Effector memory CD8-positive, alpha-beta T cell (primary cell): ENCODE measurements at regions not wholly inside any gene's neighbourhood (a gene's known extent, or its start where the extent isn't known, plus 50 kb on each side); places are given as distances from the start of the nearest gene placed in this dataset.

Experiments used
- ATAC-seq: fragments of 150-1000 bp; cut with Tn5 transposase; replicated peaks from 2 replicates; pipeline ENCODE4 v1.10.0; 2021; ENCODE audit warnings: mild to moderate bottlenecking, moderate library complexity
- DNase-seq, 3 experiments: peaks; one replicate each; pipeline ENCODE4 v3.0.0; 2021
- H3K27ac Mint-ChIP-seq, 2 donors: one replicate each; pipeline ENCODE4 v1.8.0; 2022; ENCODE audit warnings: mild to moderate bottlenecking in 2 of 2, mixed read lengths in 2 of 2, moderate library complexity in 2 of 2
- H3K27me3 Mint-ChIP-seq, 2 donors: one replicate each; pipeline ENCODE4 v1.8.0; 2022; ENCODE audit warnings: mixed read lengths in 2 of 2
- H3K36me3 Mint-ChIP-seq: one replicate; pipeline ENCODE4 v1.8.0; 2022; ENCODE audit warnings: mild to moderate bottlenecking, moderate library complexity, mixed read lengths; ENCODE audit not compliant: insufficient read depth
- H3K4me1 Mint-ChIP-seq, 2 donors: one replicate each; pipeline ENCODE4 v1.8.0; 2022; ENCODE audit warnings: low read depth in 2 of 2, mixed read lengths in 2 of 2
- H3K4me3 Mint-ChIP-seq, 2 donors: one replicate each; pipeline ENCODE4 v1.8.0; 2022; ENCODE audit warnings: mild to moderate bottlenecking in 2 of 2, mixed read lengths in 2 of 2, moderate library complexity in 2 of 2
- H3K9me3 Mint-ChIP-seq, 2 donors: one replicate each; pipeline ENCODE4 v1.8.0; 2022; ENCODE audit warnings: mixed read lengths in 2 of 2

GRCh38 chr15:69523010-69524001, 70.7 kb downstream of the RPLP1 start:
- Mint-ChIP-seq H3K36me3 (no peaks in the 10 kb centered on the region), H3K27me3 (peaks cover 0 to 28% of the 10 kb centered on the region in 2 donors), H3K4me1 (peaks cover 0 to 3% of the 10 kb centered on the region in 2 donors), H3K4me3 (no peak overlapping the region), H3K9me3 (no peaks in the 10 kb centered on the region), H3K27ac (no peak overlapping the region)
- DNase-seq (peak; percentile 50 to 56 (median 53)), ATAC-seq (peak; percentile 44)

GRCh38 chr15:69524296-69524695, 71.7 kb downstream of the RPLP1 start:
- Mint-ChIP-seq H3K36me3 (no peaks in the 10 kb centered on the region), H3K9me3 (no peaks in the 10 kb centered on the region), H3K27ac (no peak overlapping the region), H3K4me1 (peaks cover 0 to 3% of the 10 kb centered on the region in 2 donors), H3K4me3 (no peak overlapping the region), H3K27me3 (peaks cover 0 to 23% of the 10 kb centered on the region in 2 donors)
- DNase-seq (no peak), ATAC-seq (no peak)

- DNase-seq: no peak
- H3K27ac Mint-ChIP-seq: no peak overlapping the region
- peaks cover 0 to 3% of the 10 kb centered on the region in 2 donors for H3K4me1 Mint-ChIP-seq
- no peaks in the 10 kb centered on the region for H3K36me3 Mint-ChIP-seq
- no peaks in the 10 kb centered on the region for H3K9me3 Mint-ChIP-seq
- H3K4me3 Mint-ChIP-seq: no peak overlapping the region
- no peak for ATAC-seq
- H3K27me3 Mint-ChIP-seq: peaks cover 0 to 23% of the 10 kb centered on the region in 2 donors
Measured at GRCh38 chr15:69524814-69525213, 72.2 kb downstream of the RPLP1 start.

GRCh38 chr15:69525543-69525942, 72.9 kb downstream of the RPLP1 start:
- H3K36me3 Mint-ChIP-seq: no peaks in the 10 kb centered on the region
- no peak overlapping the region for H3K27ac Mint-ChIP-seq
- peaks cover 0 to 23% of the 10 kb centered on the region in 2 donors for H3K27me3 Mint-ChIP-seq
- peaks cover 0 to 3% of the 10 kb centered on the region in 2 donors for H3K4me1 Mint-ChIP-seq
- no peak for DNase-seq
- H3K4me3 Mint-ChIP-seq: no peak overlapping the region
- no peak for ATAC-seq
- H3K9me3 Mint-ChIP-seq: no peaks in the 10 kb centered on the region

- Mint-ChIP-seq H3K4me1 (peaks cover 0 to 3% of the 10 kb centered on the region in 2 donors), H3K27me3 (peaks cover 0 to 19% of the 10 kb centered on the region in 2 donors), H3K9me3 (no peaks in the 10 kb centered on the region), H3K27ac (no peak overlapping the region), H3K4me3 (no peak overlapping the region), H3K36me3 (no peaks in the 10 kb centered on the region)
- ATAC-seq (no peak), DNase-seq (no peak)
Measured at GRCh38 chr15:69526081-69527061, 73.8 kb downstream of the RPLP1 start.

GRCh38 chr15:69529141-69529540, 76.5 kb downstream of the RPLP1 start:
- DNase-seq: no peak

GRCh38 chr15:69529961-69530633, 77.5 kb downstream of the RPLP1 start:
- DNase-seq (no peak), ATAC-seq (no peak)
- peaks cover 8 to 41% of the 10 kb centered on the region in 2 donors for H3K27me3 Mint-ChIP-seq
- H3K9me3 Mint-ChIP-seq: no peaks in the 10 kb centered on the region
- no peak overlapping the region for H3K27ac Mint-ChIP-seq
- no peaks in the 10 kb centered on the region for H3K36me3 Mint-ChIP-seq
- no peak overlapping the region for H3K4me3 Mint-ChIP-seq
- H3K4me1 Mint-ChIP-seq: no peaks in the 10 kb centered on the region

More at GRCh38 chr15:69529141-69529540, 76.5 kb downstream of the RPLP1 start:
- H3K27ac Mint-ChIP-seq: no peak overlapping the region
- ATAC-seq: no peak
- no peak overlapping the region for H3K4me3 Mint-ChIP-seq
- H3K4me1 Mint-ChIP-seq: no peaks in the 10 kb centered on the region
- H3K27me3 Mint-ChIP-seq: peaks cover 8 to 39% of the 10 kb centered on the region in 2 donors
- H3K36me3 Mint-ChIP-seq: no peaks in the 10 kb centered on the region
- no peaks in the 10 kb centered on the region for H3K9me3 Mint-ChIP-seq

GRCh38 chr15:69530991-69531664, 78.5 kb downstream of the RPLP1 start:
- no peaks in the 10 kb centered on the region for H3K9me3 Mint-ChIP-seq
- no peak overlapping the region for H3K27ac Mint-ChIP-seq
- H3K27me3 Mint-ChIP-seq: peaks cover 13 to 51% of the 10 kb centered on the region in 2 donors
- no peak for DNase-seq
- H3K4me3 Mint-ChIP-seq: no peak overlapping the region
- no peak for ATAC-seq
- no peaks in the 10 kb centered on the region for H3K36me3 Mint-ChIP-seq
- H3K4me1 Mint-ChIP-seq: no peaks in the 10 kb centered on the region

- Mint-ChIP-seq H3K27me3 (peaks cover 14 to 56% of the 10 kb centered on the region in 2 donors), H3K4me1 (no peaks in the 10 kb centered on the region), H3K4me3 (no peak overlapping the region), H3K36me3 (no peaks in the 10 kb centered on the region), H3K27ac (no peak overlapping the region), H3K9me3 (no peaks in the 10 kb centered on the region)
- DNase-seq: no peak
- ATAC-seq: no peak
Measured at GRCh38 chr15:69531665-69532027, 79.0 kb downstream of the RPLP1 start.

- peaks cover 14 to 60% of the 10 kb centered on the region in 2 donors for H3K27me3 Mint-ChIP-seq
- no peaks in the 10 kb centered on the region for H3K9me3 Mint-ChIP-seq
- H3K27ac Mint-ChIP-seq: no peak overlapping the region
- no peak overlapping the region for H3K4me3 Mint-ChIP-seq
- ATAC-seq (no peak), DNase-seq (no peak)
- H3K36me3 Mint-ChIP-seq: no peaks in the 10 kb centered on the region
- no peaks in the 10 kb centered on the region for H3K4me1 Mint-ChIP-seq
Measured at GRCh38 chr15:69532066-69532465, 79.4 kb downstream of the RPLP1 start.

- Mint-ChIP-seq H3K4me1 (no peaks in the 10 kb centered on the region), H3K4me3 (no peak overlapping the region), H3K27ac (no peak overlapping the region), H3K9me3 (no peaks in the 10 kb centered on the region), H3K27me3 (peaks cover 14 to 66% of the 10 kb centered on the region in 2 donors), H3K36me3 (no peaks in the 10 kb centered on the region)
- no peak for DNase-seq
- ATAC-seq: no peak
Measured at GRCh38 chr15:69532856-69533255, 80.2 kb downstream of the RPLP1 start.

- no peaks in the 10 kb centered on the region for H3K4me1 Mint-ChIP-seq
- no peaks in the 10 kb centered on the region for H3K36me3 Mint-ChIP-seq
- DNase-seq (no peak), ATAC-seq (no peak)
- H3K4me3 Mint-ChIP-seq: no peak overlapping the region
- no peaks in the 10 kb centered on the region for H3K9me3 Mint-ChIP-seq
- H3K27ac Mint-ChIP-seq: no peak overlapping the region
- H3K27me3 Mint-ChIP-seq: peaks cover 14 to 72% of the 10 kb centered on the region in 2 donors
Measured at GRCh38 chr15:69533522-69533921, 80.9 kb downstream of the RPLP1 start.
